ENCODE measurements at regions not wholly inside any gene's neighbourhood (a gene's known extent, or its start where the extent isn't known, plus 50 kb on each side); places are given as distances from the start of the nearest gene placed in this dataset.

DNA sequence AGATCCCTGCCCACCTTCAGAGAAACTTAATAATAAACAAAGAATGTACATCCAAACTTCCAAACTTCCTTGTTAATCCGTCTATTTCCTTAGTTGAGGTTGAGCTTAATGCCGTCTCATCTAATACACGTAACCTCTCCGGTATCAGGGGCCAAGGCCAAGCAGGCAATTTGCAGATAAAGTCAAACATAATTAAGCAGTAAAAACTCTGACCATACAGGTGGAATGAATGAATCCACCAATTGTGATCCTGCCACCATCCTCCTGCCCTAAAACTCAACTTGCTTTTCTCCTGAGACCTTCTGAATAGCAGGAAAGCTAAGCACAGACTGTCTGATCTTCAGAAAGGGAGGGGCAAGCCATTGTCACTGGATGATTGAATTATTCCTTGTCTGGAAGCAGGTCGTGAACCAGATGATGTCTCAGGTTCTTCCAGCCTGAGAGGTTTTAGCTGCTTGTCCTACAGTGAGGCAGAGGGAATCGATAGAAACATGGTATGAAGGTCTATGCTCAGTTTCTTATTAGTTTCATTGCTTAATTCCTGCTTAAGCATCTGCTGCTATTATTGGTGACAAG is 1111.8 kb upstream of the EEF2KMT start:
- no peak overlapping the region for H3K27ac Mint-ChIP-seq
- no peaks in the 10 kb centered on the region for H3K36me3 Mint-ChIP-seq (ENCODE audit: low read depth)
- no peaks in the 10 kb centered on the region for H3K4me1 Mint-ChIP-seq
- H3K9me3 Mint-ChIP-seq, result peaks cover 11% of the 10 kb centered on the region
- H3K27me3 Mint-ChIP-seq, result no peaks in the 10 kb centered on the region
- no peak overlapping the region for H3K4me3 Mint-ChIP-seq
- ATAC-seq (replicated peaks), result no peak

DNA sequence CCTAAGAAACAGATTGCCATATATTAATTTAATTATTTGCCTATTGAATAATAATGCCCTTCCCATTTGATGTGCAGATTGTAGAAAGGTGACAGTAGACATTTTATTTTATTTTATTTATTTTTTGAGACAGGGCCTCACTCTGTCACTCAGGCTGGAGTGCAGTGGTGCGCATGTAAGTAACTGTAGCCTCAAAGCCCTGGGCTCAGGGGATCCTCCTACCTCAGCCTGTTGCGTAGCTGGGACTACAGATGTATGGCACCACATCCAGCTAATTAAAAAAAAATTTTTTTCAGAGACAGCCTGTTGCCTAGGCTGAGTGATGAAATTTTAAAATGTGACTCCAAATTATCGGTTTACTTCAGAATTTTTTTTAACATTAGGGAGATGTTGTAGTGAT is 1110.0 kb upstream of the EEF2KMT start:
- Mint-ChIP-seq H3K4me3 (no peak overlapping the region), H3K27ac (no peak overlapping the region), H3K9me3 (peaks cover 11% of the 10 kb centered on the region), H3K27me3 (no peaks in the 10 kb centered on the region), H3K36me3 (ENCODE audit: low read depth) (no peaks in the 10 kb centered on the region), H3K4me1 (no peaks in the 10 kb centered on the region)
- ATAC-seq (replicated peaks), result no peak

DNA sequence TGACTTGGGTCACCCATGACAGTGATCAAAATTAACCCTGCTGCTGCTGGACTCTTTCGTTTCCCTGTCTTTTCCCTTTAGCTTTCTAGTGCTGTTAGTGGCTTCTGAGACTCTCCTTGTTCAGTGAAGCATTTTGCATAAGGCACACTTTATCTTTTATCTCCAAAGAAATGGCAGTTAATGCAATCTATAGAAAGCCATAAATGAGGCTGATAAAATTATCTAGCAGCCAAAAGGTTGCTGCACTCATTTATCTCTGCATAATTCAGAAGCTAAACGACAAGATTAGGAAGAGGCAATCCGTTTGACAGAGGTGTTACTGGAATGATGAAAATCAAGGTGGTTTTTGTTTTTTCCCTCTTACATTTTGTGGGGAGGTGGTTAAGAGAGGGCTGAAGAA is 1109.5 kb upstream of the EEF2KMT start:
- Mint-ChIP-seq H3K4me1 (no peaks in the 10 kb centered on the region), H3K36me3 (ENCODE audit: low read depth) (no peaks in the 10 kb centered on the region), H3K27ac (no peak overlapping the region), H3K9me3 (peaks cover 11% of the 10 kb centered on the region), H3K4me3 (no peak overlapping the region), H3K27me3 (no peaks in the 10 kb centered on the region)
- no peak for ATAC-seq (replicated peaks)

DNA sequence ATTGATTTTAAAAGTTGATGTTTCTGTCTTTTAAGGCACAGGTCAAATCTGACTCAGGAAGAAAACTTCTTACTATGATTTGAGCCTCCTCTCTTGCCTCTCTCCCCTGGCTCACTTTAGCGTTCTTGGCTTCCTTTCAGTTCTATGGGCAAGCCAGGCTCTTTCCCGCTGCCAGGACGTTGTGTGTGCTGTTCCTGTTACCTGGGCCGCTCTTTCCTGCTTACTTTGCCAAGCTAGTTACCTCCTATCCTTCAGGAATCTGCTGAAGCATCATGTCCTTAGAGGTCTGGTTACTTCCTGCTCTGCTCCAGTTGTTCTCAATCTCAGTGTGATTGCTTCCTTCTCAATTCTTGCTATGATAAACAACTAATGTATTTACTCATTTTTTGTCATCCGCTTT is 1108.5 kb upstream of the EEF2KMT start:
- H3K27me3 Mint-ChIP-seq, result no peaks in the 10 kb centered on the region
- no peaks in the 10 kb centered on the region for H3K36me3 Mint-ChIP-seq (ENCODE audit: low read depth)
- H3K27ac Mint-ChIP-seq, result no peak overlapping the region
- H3K9me3 Mint-ChIP-seq, result peaks cover 14% of the 10 kb centered on the region
- H3K4me3 Mint-ChIP-seq, result no peak overlapping the region
- ATAC-seq (replicated peaks), result no peak
- H3K4me1 Mint-ChIP-seq, result no peaks in the 10 kb centered on the region

DNA sequence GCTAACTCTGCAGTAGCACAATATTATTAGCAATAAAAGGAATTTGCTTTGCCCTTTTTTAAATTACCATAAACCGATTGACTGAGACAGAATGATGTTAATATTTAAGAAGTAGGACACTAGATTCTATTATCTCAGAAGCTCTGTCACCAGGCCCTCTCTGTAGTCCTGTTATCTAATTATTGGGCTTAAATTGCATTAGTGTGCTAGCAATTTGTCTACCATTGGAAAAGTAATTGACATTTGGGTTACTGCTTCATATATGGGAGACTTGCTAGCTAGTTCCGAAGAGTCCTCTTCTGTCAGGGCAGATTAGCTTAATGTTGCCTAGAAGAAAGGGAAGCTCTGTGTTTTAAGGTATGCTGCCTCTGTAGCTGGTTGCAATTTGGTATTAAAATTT is 1107.3 kb upstream of the EEF2KMT start:
- Mint-ChIP-seq H3K27ac (no peak overlapping the region), H3K36me3 (ENCODE audit: low read depth) (no peaks in the 10 kb centered on the region), H3K27me3 (no peaks in the 10 kb centered on the region), H3K9me3 (peaks cover 19% of the 10 kb centered on the region), H3K4me3 (no peak overlapping the region), H3K4me1 (no peaks in the 10 kb centered on the region)
- ATAC-seq (replicated peaks), result no peak

DNA sequence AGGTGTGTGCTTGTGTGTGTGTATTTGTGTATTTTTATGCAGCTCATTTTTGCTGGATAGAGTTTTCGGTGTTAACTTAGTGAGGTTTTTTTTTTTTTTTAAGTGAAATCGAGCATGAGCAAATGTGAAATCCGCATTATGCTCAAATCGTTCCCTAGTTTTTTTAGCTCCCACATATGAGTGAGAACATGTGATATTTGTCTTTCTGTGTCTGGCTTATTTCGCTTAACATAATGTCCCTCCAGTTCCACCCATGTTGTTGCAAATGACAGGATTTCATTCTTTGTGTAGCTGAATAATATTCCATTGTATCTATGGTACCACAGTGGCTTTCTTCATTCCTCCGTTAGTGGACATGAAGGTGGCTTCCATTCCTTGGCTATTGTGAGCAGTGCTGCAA is 1103.3 kb upstream of the EEF2KMT start:
- H3K36me3 Mint-ChIP-seq (ENCODE audit: low read depth), result no peaks in the 10 kb centered on the region

DNA sequence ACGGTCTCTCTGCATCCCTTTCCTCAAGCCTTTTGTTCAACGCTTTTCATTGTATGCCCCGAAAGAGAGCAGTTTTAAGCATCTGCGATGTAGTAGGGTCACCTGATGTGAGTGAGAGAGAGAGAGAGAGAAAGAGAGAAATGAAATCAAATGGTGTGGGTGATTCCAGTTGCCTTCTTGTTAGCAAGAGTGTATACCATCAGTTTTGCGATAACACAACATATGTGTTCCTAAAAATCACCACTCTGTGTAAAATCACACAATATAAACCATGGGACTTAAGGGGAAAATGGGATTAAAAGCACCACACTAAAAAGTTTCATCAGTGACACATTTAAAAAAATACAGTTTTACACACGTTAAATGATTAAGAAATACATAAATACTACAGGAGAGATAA is 1102.7 kb upstream of the EEF2KMT start:
- Mint-ChIP-seq H3K27ac (no peak overlapping the region), H3K9me3 (peaks cover 14% of the 10 kb centered on the region), H3K4me1 (no peaks in the 10 kb centered on the region), H3K27me3 (no peaks in the 10 kb centered on the region), H3K4me3 (no peak overlapping the region), H3K36me3 (ENCODE audit: low read depth) (no peaks in the 10 kb centered on the region)
- no peak for ATAC-seq (replicated peaks)

More for the DNA sequence above, 1103.3 kb upstream of the EEF2KMT start:
- H3K9me3 Mint-ChIP-seq, result peaks cover 14% of the 10 kb centered on the region
- no peaks in the 10 kb centered on the region for H3K27me3 Mint-ChIP-seq
- ATAC-seq (replicated peaks), result no peak
- no peak overlapping the region for H3K4me3 Mint-ChIP-seq
- H3K4me1 Mint-ChIP-seq, result no peaks in the 10 kb centered on the region
- H3K27ac Mint-ChIP-seq, result no peak overlapping the region

DNA sequence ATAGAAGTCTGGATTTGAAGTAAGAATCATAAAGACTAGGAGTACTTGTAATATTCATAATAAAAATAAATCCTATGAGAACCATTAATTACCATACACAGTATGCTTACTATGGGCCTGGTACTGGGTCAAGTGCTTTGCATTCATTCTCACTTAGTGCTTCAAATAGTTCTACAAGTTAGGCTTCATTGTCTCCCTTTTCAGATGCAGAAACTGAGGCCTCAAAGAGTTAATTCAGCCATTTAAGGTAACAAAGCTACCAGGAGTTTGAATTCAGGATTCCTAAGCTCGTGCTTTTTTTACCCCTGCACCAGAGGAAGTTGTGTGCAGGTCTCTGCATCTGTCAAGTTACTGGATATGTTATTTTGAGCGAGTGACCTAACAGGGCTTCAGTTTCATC is 1098.4 kb upstream of the EEF2KMT start:
- no peaks in the 10 kb centered on the region for H3K27me3 Mint-ChIP-seq
- H3K9me3 Mint-ChIP-seq, result peaks cover 29% of the 10 kb centered on the region
- H3K27ac Mint-ChIP-seq, result no peak overlapping the region
- no peak overlapping the region for H3K4me3 Mint-ChIP-seq
- H3K36me3 Mint-ChIP-seq (ENCODE audit: low read depth), result no peaks in the 10 kb centered on the region
- H3K4me1 Mint-ChIP-seq, result no peaks in the 10 kb centered on the region
- ATAC-seq (replicated peaks), result no peak

DNA sequence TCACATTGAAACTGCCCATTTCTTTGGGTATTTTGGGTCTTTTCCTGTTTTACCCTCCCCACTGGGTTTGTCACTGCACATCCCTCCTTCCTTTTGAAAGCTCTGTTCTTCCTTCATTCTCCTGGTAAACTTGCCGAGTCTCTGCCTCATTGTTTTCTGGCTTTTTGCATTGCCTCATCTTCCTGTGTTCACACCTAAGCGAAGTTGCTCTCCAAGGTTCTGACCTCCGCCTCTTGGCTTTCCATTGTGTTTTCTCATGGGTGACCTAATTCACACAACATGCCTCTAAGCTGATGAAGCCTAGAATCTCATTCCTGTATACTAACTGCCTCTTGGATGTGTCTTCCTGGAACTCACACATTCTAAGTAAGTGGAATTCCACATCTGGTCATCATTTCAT is 1096.1 kb upstream of the EEF2KMT start:
- Mint-ChIP-seq H3K4me3 (no peak overlapping the region), H3K9me3 (peaks cover 24% of the 10 kb centered on the region), H3K27me3 (no peaks in the 10 kb centered on the region), H3K36me3 (ENCODE audit: low read depth) (no peaks in the 10 kb centered on the region), H3K27ac (no peak overlapping the region), H3K4me1 (no peaks in the 10 kb centered on the region)
- no peak for ATAC-seq (replicated peaks)

DNA sequence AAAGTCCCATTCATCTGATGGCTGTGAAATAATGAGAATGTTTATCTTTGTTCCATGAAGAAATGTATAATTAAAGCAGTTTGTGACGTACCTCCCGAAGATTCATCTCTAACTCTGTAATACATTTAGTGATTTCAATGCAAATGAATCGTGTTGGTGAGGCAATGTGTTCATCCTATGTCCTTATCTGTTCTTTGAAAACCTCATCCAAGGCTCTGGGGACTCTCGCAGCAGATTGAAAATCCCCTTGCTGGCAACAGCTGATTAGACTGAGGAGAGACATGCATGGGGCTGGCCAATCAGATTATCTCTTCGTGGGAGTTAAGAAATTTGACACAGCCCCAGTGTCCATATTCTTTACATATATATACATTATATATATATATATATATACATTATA is 1095.4 kb upstream of the EEF2KMT start:
- Mint-ChIP-seq H3K27ac (no peak overlapping the region), H3K9me3 (peaks cover 24% of the 10 kb centered on the region), H3K27me3 (no peaks in the 10 kb centered on the region), H3K4me3 (no peak overlapping the region), H3K4me1 (no peaks in the 10 kb centered on the region), H3K36me3 (ENCODE audit: low read depth) (no peaks in the 10 kb centered on the region)
- no peak for ATAC-seq (replicated peaks)

DNA sequence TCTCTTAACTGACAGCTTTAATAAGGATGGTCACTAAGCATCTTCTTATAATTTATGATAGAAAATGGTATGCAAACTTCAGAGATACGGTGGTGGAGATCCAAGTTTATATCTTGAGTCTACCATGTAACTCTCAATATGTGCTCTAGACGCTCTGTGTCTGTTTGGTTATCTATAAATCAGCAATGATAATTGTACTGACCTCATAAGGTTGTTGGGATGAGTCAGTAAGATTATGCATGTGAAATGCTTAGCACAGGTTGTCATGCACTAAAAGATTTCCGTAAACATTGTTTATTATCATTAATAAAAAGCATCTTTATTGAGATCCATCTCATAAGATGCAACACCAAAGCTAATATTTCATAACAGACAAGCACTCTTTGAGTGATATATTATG is 1094.9 kb upstream of the EEF2KMT start:
- Mint-ChIP-seq H3K4me1 (no peaks in the 10 kb centered on the region), H3K27ac (no peak overlapping the region), H3K36me3 (ENCODE audit: low read depth) (no peaks in the 10 kb centered on the region), H3K9me3 (peaks cover 24% of the 10 kb centered on the region), H3K27me3 (no peaks in the 10 kb centered on the region), H3K4me3 (no peak overlapping the region)
- ATAC-seq (replicated peaks), result no peak

DNA sequence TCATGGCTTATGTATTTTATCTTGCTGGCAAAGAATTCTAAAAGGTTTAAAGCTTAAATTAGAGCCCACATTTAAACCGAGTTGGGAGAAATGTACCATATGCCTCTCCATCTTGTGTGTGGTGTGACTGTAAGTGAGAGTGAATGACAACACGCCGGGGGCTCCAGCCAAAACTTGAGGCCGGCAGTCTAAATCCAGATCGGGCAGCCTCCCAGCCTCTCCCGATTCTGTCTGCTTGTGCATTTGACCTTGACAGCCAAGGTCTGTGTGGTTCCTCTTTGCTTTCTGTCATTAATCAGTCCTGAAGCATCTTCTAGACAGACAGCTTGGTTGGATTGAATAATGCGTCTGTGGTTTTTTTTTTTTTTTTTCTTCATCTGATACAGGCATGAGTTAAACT is 1093.2 kb upstream of the EEF2KMT start:
- Mint-ChIP-seq H3K4me3 (no peak overlapping the region), H3K36me3 (ENCODE audit: low read depth) (no peaks in the 10 kb centered on the region), H3K9me3 (peaks cover 24% of the 10 kb centered on the region), H3K4me1 (no peaks in the 10 kb centered on the region), H3K27ac (no peak overlapping the region), H3K27me3 (no peaks in the 10 kb centered on the region)
- no peak for ATAC-seq (replicated peaks)

DNA sequence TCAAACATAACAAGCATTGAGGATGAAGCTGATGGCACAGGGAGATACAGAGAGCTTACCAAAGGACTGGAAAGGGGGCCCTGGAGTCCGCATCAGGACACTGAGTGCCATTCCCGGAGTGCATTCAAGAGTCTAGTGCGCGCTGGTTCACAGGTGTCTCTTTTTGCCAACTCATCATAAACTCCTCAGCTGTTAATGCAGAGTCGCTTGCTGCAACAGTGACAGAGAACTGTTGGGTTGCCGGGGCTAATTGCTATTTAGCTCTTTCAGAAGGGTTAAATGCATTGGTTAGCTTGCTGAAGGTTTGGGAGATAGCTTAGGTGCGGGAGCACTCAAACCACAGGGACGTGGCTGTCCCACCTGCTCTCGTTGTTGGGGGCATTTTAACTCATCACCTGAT is 1091.6 kb upstream of the EEF2KMT start:
- Mint-ChIP-seq H3K4me1 (no peaks in the 10 kb centered on the region), H3K9me3 (peaks cover 15% of the 10 kb centered on the region), H3K4me3 (no peak overlapping the region), H3K36me3 (ENCODE audit: low read depth) (no peaks in the 10 kb centered on the region), H3K27me3 (no peaks in the 10 kb centered on the region), H3K27ac (no peak overlapping the region)
- no peak for ATAC-seq (replicated peaks)

DNA sequence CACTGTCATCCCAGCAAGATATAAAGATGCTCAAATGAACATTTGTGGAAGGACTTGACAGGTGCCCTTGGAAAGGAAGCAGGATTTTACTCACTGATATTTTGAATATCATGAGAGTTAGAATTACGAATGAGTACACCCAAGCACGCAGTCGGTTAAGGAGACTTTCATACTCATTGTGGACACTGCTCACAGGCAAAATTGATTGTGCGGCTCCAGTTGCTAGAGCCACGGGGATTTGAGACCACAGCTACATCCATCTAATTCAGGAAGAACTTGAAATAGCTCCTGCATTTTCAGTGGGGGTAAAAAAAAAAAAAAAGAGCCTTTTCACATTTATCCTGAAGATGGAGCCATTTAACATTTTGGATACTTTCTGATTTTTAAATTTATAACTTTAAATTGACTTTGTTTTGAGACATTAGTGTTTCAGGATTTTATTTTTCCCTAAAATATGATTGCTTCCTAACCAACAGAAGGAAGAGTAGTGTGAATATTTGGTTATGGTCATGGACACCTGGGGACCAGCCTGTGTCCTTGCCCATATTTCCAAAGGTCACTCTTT is 1080.1 kb upstream of the EEF2KMT start:
- Mint-ChIP-seq H3K4me1 (no peaks in the 10 kb centered on the region), H3K27me3 (no peaks in the 10 kb centered on the region), H3K4me3 (no peak overlapping the region), H3K27ac (no peak overlapping the region), H3K9me3 (peaks cover 7% of the 10 kb centered on the region), H3K36me3 (ENCODE audit: low read depth) (no peaks in the 10 kb centered on the region)
- ATAC-seq (replicated peaks), result no peak

DNA sequence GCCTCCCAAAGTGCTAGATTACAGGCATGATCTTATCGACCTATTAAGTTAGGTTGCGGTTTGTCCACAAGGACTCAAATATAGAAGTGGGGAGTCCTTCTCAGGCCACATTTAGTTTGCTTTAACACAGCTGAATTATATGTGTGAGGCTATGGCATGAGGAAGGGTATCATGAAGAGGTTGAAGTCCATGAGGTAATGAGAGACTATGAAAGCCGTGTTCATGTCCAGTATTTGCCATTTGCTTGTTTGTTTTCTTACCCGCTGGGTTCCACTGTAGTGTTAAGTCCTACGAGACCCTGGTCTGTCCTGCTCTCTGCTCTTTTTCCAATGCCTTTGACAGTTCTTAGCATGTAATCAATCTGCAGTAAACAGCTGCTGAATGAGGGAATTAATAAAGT is 1072.4 kb upstream of the EEF2KMT start:
- Mint-ChIP-seq H3K4me3 (no peak overlapping the region), H3K27me3 (no peaks in the 10 kb centered on the region), H3K4me1 (no peaks in the 10 kb centered on the region), H3K27ac (no peak overlapping the region), H3K9me3 (peaks cover 21% of the 10 kb centered on the region), H3K36me3 (ENCODE audit: low read depth) (no peaks in the 10 kb centered on the region)
- no peak for ATAC-seq (replicated peaks)
